GM20431 (cell line): ENCODE measurements at regions not wholly inside any gene's neighbourhood (a gene's known extent, or its start where the extent isn't known, plus 50 kb on each side); places are given as distances from the start of the nearest gene placed in this dataset.
"Not testable (repeated sequence)": the region's sequence is repeated elsewhere in the genome, so short reads cannot be mapped to it uniquely, and the experiment has no call there.

ENCODE experiments used
- in situ Hi-C: fragments of 300-500 bp; cut with MseI, MboI; formaldehyde crosslinking; loops from one replicate; pipeline ENCODE4 v1.15.0; 2020; ENCODE audit warnings: low sequenced_read_pairs; ENCODE audit not compliant: unreplicated experiment

DNA sequence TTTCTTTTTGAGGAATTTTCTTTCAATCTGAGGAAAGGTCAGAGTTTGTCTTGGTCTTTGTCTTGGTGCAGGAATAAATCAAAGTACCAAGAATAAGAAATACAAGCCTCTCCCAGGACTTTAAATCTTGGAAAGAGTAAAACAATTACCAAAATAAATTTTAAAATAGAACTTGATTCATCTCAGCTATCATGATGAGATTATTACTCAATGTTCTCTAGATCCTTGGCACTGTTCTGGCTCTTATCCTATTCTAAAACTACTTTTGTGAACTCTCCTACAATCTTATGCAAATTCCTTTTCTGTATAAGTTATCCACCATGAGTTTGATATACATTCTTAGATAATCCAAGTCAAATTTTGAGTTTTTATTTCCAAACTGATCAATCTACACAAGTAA lies 464.3 kb downstream of the PPARGC1A start:
- in situ Hi-C loops = no loop called here

- in situ Hi-C loops = no loop called here
These were observed 466.3 kb downstream of the PPARGC1A start for GRCh38 chr4:23423540-23423939.

DNA sequence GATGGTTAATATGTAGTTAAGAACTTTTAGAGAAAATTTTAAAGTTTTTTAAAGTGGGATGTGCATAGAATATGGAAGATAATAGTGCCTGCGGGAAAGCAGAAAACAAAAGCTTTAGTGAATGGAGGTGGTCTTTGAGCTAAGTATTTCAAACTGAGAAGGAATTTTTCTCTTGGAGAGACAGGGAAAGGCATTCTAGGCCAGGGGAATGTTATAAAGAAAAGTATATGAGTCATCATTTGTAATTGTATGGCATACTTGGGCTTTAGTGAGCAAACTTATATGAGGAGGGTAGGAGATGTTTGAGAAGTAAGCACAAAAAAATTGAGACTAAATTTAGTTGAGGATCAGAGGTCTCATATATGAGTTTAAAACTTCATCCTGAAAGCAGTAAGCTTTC lies 467.0 kb downstream of the PPARGC1A start:
- in situ Hi-C loops = no loop called here

DNA sequence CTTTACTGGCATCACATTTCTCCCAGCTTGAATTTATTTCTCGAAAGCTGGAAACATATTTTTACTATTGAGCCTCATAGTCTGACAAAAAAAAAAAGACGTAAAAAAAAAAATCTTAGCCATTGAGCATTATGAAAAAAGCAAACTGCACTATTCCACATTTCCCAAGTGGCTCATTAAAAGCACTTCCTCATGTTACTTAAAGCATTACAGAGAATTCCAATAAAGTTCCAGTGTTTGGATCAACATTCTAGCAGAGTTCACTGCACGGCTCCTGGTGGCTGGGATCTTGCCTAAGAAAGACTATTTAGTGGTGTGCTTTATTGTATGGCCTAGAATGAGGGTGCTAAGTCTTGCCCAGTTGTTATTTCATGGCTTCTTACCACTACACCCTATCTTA lies 476.2 kb downstream of the PPARGC1A start:
- in situ Hi-C loops = no loop called here

DNA sequence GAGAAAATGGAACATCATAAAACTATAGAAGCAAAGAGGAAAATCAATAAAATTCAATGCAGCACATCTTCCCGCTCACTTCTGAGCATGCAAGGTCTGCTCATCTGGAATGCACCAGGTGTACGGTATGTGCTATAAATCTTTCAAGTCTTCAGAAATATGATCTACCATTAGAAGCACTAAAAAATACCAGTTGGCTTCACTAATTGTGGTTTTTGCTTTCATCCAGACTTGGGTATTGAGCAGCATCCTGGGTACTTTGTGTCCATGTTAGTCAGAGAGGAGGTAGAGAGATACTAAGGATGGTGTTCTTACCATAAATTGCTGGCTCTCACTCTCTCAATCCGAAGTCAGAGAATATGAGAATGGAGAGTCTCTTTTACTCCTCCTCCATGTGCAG lies 477.1 kb downstream of the PPARGC1A start:
- in situ Hi-C loops = no loop called here

DNA sequence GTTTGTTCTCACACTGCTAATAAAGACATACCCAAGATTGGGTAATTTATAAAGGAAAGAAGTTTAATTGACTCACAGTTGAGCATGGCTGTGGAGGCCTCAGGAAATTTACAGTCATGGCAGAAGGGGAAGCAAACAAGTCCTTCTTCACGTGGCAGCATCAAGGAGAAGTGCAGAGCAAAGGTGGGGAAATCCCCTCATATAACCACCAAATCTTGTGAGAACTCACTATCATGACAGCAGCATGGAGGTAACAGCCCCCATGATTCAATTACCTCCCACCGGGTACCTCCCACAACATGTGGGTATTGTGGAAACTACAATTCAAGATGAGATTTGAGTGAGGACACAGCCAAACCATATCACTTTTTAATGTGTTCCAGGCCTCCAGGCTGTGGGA lies 480.9 kb downstream of the PPARGC1A start:
- in situ Hi-C loops = not testable (repeated sequence)

GRCh38 chr4:23401572-23401971 lies 488.3 kb downstream of the PPARGC1A start:
- in situ Hi-C loops = no loop called here

GRCh38 chr4:23392860-23393458 lies 496.9 kb downstream of the PPARGC1A start:
- in situ Hi-C loops = no loop called here

- in situ Hi-C loops = no loop called here
These were observed 499.6 kb downstream of the PPARGC1A start for GRCh38 chr4:23390246-23390645.

DNA sequence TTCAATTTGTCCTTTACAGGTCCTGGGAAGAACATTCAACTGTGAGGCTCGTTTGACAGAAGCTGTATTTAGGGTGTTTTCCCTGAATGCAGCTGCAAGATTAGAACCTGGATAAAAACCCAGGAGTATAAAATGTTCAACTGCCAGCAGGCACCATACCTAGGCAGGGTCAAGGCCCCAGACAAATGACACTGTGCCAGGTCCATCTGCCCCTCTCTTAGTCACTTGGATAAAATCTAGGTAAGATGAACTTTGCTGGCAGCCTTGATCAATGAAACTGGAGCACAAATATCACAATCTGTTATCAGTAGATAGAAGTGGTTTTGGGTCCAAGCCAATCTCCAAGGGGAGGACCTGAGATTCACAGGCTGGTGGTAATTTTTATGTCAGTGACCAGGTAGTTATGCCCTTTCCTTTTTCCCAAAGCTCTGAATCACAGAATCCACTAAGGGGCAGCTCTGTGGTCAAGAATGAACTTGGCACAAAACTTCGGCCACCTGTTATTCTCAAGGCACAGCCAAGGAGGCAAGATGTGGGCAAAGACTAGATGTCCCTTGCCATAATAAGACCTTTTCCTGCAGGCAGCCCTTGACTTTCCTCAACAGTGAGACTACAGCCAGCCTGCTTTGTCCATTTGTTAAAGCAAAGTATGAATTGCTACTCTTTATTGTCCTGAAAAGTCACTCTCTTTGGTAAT lies 501.0 kb downstream of the PPARGC1A start:
- in situ Hi-C loops = no loop called here

GRCh38 chr4:23388255-23388654 lies 501.6 kb downstream of the PPARGC1A start:
- in situ Hi-C loops = no loop called here

DNA sequence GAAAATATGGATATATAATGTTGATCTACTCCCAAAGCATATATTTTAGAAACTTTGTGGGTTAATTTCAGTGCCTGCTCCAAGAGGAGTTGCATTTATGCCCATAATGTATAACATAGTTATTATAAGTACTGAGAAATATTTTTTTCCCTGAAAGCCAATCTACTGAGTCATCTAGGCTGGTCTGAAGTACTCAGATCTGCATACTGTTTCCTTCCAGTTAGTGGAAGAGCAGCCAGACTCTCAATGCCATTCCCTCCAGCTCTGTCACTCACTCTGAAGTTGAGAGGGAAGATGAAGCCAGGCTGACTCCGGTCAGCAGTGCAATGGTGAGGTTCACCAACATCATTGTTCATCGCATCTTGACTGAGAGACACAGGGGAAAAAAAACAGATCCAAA lies 505.1 kb downstream of the PPARGC1A start:
- in situ Hi-C loops = no loop called here

DNA sequence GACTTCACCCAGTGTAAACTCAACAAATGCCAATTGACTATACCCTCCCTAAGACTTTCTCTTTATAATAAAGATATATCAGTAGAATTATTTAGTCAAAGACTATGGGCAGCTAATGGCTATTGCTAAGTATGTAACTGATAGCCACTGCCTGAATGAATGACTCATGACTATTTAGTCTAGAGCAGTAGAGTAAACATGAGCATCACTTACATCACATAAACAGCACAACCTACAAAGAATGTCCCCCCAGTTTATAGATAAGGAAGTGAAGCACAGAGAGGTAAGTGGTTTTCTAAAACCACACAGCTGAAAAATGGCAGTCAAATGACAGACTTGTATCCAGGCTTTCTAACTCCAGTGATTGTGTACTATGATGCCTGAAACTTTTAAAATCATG lies 507.0 kb downstream of the PPARGC1A start:
- in situ Hi-C loops = no loop called here

GRCh38 chr4:23374259-23374658 lies 515.6 kb downstream of the PPARGC1A start:
- in situ Hi-C loops = no loop called here

GRCh38 chr4:23373261-23373660 lies 516.6 kb downstream of the PPARGC1A start:
- in situ Hi-C loops = no loop called here

GRCh38 chr4:23371533-23371932 lies 518.3 kb downstream of the PPARGC1A start:
- in situ Hi-C loops = no loop called here

DNA sequence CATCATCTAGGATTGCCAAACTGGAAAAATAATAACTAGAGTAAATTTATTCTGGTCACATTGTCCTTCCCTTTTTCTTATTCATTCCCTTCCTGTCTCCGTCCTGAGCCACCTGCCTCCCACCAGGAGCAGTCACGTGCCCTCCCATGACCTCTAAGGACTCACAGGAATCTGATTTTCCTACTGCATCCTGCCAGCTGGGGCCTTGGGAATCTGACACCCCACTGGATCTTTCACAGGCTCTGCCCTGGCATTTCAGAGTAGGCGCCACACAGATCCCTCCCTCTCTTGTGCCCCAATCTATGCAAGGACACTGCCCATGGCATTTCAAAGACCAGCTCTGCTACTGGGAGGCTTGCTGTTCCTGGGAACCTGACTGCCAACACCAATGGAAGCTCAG lies 520.5 kb downstream of the PPARGC1A start:
- in situ Hi-C loops = no loop called here

GRCh38 chr4:23368081-23368697 lies 521.7 kb downstream of the PPARGC1A start:
- in situ Hi-C loops = no loop called here

DNA sequence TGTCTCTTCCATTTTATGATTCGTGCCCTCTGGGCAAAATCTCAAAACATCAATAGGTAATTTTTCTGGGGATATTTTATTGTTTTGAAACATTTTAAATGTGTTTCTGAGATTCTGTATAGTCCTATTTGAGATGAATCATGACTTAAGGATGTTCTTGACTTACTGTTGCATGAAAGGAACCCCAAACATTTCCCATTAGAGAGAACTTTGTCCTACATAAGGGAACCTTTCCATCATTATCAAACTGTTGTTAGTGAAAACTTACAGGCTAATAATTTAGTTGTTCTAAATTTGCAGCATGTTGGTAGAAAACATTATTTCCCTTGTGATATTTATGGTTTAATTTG lies 523.3 kb downstream of the PPARGC1A start:
- in situ Hi-C loops = no loop called here

DNA sequence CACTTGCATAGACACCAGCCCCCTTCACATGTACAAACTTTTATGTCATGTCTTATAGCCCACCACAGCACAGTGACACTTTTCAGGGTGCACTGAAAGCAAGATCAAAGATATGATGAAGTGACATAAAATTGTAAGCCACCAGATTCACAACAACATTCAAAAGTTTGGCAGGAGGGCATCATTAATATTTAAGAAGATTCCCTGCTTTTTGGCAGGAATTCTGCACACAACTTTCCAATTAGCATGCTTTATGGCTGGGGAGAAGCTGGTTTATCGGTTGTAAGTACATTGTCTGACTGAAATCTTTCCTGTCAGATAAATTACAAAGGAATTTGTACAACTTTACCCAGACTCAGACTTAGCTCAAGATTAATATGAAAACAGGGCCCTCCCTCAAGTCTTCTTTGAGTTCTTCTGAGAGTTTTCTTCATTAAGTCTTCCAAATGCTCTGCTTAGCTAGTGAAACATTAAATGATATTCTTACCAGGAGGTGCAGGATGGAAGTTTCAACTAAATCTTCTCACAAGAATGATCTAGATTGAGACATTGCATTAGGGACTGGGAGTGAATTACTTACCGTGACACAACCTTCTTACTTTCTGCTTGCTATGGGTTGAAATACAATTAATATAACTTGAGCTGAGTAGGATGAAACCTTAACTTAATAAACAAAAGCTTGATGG lies 523.8 kb downstream of the PPARGC1A start:
- in situ Hi-C loops = no loop called here

GRCh38 chr4:23365086-23365485 lies 524.8 kb downstream of the PPARGC1A start:
- in situ Hi-C loops = no loop called here
